ENCODE measurements at regions not wholly inside any gene's neighbourhood (a gene's known extent, or its start where the extent isn't known, plus 50 kb on each side); places are given as distances from the start of the nearest gene placed in this dataset.

DNA sequence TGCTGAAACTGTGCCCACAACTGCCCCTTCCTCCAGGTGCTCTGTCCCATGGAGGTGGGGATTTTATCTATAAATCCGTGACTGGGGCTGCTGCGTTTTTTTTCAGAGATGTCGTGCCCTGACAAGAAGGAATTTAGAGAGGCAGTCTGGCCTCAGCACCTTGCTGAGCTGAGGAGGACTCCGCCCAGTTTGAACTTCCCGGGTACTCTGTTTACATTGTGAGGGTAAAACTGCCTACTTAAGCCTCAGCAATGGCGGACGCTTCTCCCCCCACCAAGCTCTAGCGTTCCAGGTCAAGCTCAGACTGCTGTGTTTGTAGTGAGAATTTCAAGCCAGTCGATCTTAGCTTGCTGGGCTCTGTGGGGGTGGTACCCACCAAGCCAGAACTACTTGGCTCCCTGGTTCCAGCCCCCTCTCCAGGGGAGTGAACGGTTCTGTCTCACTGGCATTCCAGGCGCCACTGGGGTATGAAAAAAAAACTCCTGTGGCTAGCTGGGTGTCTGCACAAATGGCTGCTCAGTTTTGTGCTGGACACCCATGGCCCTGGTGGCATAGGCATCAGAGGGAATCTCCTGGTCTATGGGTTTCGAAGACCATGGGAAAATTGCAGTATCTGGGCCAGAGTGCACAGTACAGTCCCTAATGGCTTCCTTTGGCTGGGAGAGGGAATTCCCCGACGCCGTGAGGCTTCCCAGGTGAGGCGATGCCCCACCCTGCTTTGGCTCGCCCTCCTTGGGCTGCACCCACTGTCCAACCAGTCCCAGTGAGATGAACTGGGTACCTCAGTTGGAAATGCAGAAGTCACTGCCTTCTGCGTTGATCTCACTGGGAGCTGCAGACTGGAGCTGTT lies 68.5 kb upstream of the SGO1 start:
- TF ChIP-seq EZH2phosphoT487 (IDR thresholded peaks at IDR 0.05), result no peak
- TF ChIP-seq, protein P1, sequence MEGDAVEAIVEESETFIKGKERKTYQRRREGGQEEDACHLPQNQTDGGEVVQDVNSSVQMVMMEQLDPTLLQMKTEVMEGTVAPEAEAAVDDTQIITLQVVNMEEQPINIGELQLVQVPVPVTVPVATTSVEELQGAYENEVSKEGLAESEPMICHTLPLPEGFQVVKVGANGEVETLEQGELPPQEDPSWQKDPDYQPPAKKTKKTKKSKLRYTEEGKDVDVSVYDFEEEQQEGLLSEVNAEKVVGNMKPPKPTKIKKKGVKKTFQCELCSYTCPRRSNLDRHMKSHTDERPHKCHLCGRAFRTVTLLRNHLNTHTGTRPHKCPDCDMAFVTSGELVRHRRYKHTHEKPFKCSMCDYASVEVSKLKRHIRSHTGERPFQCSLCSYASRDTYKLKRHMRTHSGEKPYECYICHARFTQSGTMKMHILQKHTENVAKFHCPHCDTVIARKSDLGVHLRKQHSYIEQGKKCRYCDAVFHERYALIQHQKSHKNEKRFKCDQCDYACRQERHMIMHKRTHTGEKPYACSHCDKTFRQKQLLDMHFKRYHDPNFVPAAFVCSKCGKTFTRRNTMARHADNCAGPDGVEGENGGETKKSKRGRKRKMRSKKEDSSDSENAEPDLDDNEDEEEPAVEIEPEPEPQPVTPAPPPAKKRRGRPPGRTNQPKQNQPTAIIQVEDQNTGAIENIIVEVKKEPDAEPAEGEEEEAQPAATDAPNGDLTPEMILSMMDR (IDR thresholded peaks at IDR 0.05), result no peak
